C4-2B (cell line): ENCODE measurements at regions not wholly inside any gene's neighbourhood (a gene's known extent, or its start where the extent isn't known, plus 50 kb on each side); places are given as distances from the start of the nearest gene placed in this dataset.

Experiments used
- ZFX ChIP-seq: fragments of 450-650 bp; IDR thresholded peaks from 2 replicates; pipeline ENCODE4 v1.6.1; 2017
- TF ChIP-seq, protein P1 (sequence below): fragments of 450-650 bp; conservative IDR thresholded peaks from 2 replicates; pipeline ENCODE4 v1.5.1; 2017; ENCODE audit warnings: mild to moderate bottlenecking

DNA sequence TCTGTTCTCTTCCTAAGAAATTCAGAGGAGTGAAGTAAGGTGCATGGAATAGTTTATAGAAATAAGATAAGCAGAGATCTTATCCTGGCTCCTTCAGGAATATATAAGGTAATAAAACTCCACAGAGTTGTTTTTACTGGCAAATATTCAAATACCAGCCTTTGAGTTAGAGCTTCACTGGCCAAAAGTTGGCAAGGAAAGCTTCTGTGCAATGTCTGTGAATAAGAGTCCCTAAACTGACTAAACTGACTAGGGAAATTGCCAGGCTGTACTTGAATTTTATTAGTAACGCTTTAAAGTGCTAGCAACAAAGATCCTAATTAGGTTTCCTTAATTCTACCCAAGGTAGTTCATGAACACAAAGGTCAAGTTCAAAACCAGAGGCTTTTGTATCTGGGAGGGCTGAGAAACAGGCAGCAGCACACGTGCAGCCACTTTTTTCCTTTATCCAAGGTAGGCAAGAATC is 131.1 kb upstream of the MPDZ start:
- TF ChIP-seq, protein P1, sequence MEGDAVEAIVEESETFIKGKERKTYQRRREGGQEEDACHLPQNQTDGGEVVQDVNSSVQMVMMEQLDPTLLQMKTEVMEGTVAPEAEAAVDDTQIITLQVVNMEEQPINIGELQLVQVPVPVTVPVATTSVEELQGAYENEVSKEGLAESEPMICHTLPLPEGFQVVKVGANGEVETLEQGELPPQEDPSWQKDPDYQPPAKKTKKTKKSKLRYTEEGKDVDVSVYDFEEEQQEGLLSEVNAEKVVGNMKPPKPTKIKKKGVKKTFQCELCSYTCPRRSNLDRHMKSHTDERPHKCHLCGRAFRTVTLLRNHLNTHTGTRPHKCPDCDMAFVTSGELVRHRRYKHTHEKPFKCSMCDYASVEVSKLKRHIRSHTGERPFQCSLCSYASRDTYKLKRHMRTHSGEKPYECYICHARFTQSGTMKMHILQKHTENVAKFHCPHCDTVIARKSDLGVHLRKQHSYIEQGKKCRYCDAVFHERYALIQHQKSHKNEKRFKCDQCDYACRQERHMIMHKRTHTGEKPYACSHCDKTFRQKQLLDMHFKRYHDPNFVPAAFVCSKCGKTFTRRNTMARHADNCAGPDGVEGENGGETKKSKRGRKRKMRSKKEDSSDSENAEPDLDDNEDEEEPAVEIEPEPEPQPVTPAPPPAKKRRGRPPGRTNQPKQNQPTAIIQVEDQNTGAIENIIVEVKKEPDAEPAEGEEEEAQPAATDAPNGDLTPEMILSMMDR, result no peak
- no peak for TF ChIP-seq ZFX
